Adrenal gland (tissue), 5 donors: ENCODE measurements at regions not wholly inside any gene's neighbourhood (a gene's known extent, or its start where the extent isn't known, plus 50 kb on each side); places are given as distances from the start of the nearest gene placed in this dataset.

Experiments used
- POLR2A ChIP-seq, 2 donors: fragments of 450-650 bp; IDR thresholded peaks; one replicate each; pipeline ENCODE4 v1.6.1; 2017; ENCODE audit warnings: antibody characterized with exemption in 2 of 2, mild to moderate bottlenecking in 2 of 2, moderate library complexity in 1 of 2
- TF ChIP-seq, protein P1 (sequence below), 6 experiments: fragments of 450-650 bp in 4 of 6; fragments of 200-600 bp in 2 of 6; sonication (generic) in 1 of 6; IDR thresholded peaks; 1 replicate in 5 of 6; 2 replicates in 1 of 6; pipeline versions ENCODE4 v1.5.1 to v1.8.0; 2016 to 2021; ENCODE audit warnings: antibody characterized with exemption in 6 of 6, mild to moderate bottlenecking in 2 of 6, moderate library complexity in 1 of 6
- donor health status: DM: no; HTN: no; CAD: no.

DNA sequence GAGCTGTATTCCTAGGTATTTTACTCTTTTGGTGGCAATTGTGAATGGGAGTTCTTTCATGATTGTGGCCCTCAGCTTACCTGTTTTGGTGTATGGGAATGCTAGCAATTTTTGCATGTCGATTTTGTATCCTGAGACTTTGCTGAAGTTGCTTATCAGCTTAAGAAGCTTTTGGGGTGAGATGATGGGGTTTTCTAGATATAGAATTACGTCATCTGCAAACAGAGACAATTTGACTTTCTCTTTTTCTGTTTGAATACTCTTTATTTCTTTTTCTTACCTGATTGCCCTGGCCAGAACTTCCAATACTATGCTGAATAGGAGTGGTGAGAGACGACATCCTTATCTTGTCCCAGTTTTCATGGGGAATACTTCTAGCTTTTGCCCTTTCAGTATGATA, 191.2 kb downstream of the KCNE4 start:
- TF ChIP-seq, protein P1, sequence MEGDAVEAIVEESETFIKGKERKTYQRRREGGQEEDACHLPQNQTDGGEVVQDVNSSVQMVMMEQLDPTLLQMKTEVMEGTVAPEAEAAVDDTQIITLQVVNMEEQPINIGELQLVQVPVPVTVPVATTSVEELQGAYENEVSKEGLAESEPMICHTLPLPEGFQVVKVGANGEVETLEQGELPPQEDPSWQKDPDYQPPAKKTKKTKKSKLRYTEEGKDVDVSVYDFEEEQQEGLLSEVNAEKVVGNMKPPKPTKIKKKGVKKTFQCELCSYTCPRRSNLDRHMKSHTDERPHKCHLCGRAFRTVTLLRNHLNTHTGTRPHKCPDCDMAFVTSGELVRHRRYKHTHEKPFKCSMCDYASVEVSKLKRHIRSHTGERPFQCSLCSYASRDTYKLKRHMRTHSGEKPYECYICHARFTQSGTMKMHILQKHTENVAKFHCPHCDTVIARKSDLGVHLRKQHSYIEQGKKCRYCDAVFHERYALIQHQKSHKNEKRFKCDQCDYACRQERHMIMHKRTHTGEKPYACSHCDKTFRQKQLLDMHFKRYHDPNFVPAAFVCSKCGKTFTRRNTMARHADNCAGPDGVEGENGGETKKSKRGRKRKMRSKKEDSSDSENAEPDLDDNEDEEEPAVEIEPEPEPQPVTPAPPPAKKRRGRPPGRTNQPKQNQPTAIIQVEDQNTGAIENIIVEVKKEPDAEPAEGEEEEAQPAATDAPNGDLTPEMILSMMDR (IDR thresholded peaks at IDR 0.05), result no peak
- TF ChIP-seq POLR2A (IDR thresholded peaks at IDR 0.05), result no peak
